Astrocyte (in vitro differentiated cells and primary cell): ENCODE measurements at regions not wholly inside any gene's neighbourhood (a gene's known extent, or its start where the extent isn't known, plus 50 kb on each side); places are given as distances from the start of the nearest gene placed in this dataset.

Experiments used
- DNase-seq: peaks from one replicate; pipeline ENCODE4 v3.0.0-alpha.2; 2010; ENCODE audit warnings: low read depth
- FAIRE-seq: peaks from 2 replicates; lab custom pipeline; 2011; peaks lifted over from hg19 to GRCh38; lab: Jason Lieb, UNC
- H2AFZ ChIP-seq: 2 replicates; pipeline ENCODE4 v1.6.0; 2012; ENCODE audit warnings: low read depth, low read length, inconsistent platforms
- H3K27ac ChIP-seq: 2 replicates; pipeline ENCODE4 v1.5.1; 2011; ENCODE audit warnings: low read depth, low read length, inconsistent platforms
- H3K27me3 ChIP-seq: 2 replicates; pipeline ENCODE4 v1.6.0; 2011; ENCODE audit warnings: low read length, inconsistent platforms; ENCODE audit not compliant: insufficient read depth
- H3K36me3 ChIP-seq: 2 replicates; pipeline ENCODE4 v1.5.1; 2011; ENCODE audit warnings: low read length, inconsistent platforms; ENCODE audit not compliant: insufficient read depth
- H3K4me1 ChIP-seq: 2 replicates; pipeline ENCODE4 v1.5.1; 2011; ENCODE audit warnings: low read length, inconsistent platforms; ENCODE audit not compliant: insufficient read depth
- H3K4me2 ChIP-seq: 2 replicates; pipeline ENCODE4 v1.6.0; 2012; ENCODE audit warnings: low read length, inconsistent platforms
- H3K4me3 ChIP-seq: 2 replicates; pipeline ENCODE4 v1.5.1; 2011; ENCODE audit warnings: low read depth, mild to moderate bottlenecking, low read length, inconsistent platforms; ENCODE audit not compliant: insufficient read depth
- H3K79me2 ChIP-seq: 2 replicates; pipeline ENCODE4 v1.6.0; 2012; ENCODE audit warnings: mild to moderate bottlenecking, low read length, inconsistent platforms; ENCODE audit not compliant: insufficient read depth
- H3K9ac ChIP-seq: 2 replicates; pipeline ENCODE4 v1.6.0; 2012; ENCODE audit warnings: mild to moderate bottlenecking, low read length, inconsistent platforms
- H3K9me3 ChIP-seq: 2 replicates; pipeline ENCODE4 v1.5.1; 2012; ENCODE audit warnings: low read depth, mild to moderate bottlenecking, low read length, inconsistent platforms; ENCODE audit not compliant: insufficient read depth
- H4K20me1 ChIP-seq: 2 replicates; pipeline ENCODE4 v1.6.0; 2012; ENCODE audit warnings: low read length, inconsistent platforms; ENCODE audit not compliant: insufficient read depth
- H3K27ac Mint-ChIP-seq: one replicate; pipeline ENCODE4 v1.8.0; 2021; ENCODE audit warnings: mild to moderate bottlenecking, mixed read lengths; ENCODE audit not compliant: unreplicated experiment
- H3K27me3 Mint-ChIP-seq: one replicate; pipeline ENCODE4 v1.8.0; 2021; ENCODE audit warnings: low read depth, mixed read lengths; ENCODE audit not compliant: unreplicated experiment
- H3K36me3 Mint-ChIP-seq: one replicate; pipeline ENCODE4 v1.8.0; 2021; ENCODE audit warnings: low read depth, mixed read lengths; ENCODE audit not compliant: unreplicated experiment
- H3K4me1 Mint-ChIP-seq: one replicate; pipeline ENCODE4 v1.8.0; 2021; ENCODE audit warnings: low read depth, mixed read lengths; ENCODE audit not compliant: unreplicated experiment
- H3K4me3 Mint-ChIP-seq: one replicate; pipeline ENCODE4 v1.8.0; 2021; ENCODE audit warnings: mild to moderate bottlenecking, moderate library complexity, mixed read lengths; ENCODE audit not compliant: unreplicated experiment
- H3K9me3 Mint-ChIP-seq: one replicate; pipeline ENCODE4 v1.8.0; 2021; ENCODE audit warnings: mild to moderate bottlenecking, mixed read lengths; ENCODE audit not compliant: unreplicated experiment
- EZH2 ChIP-seq: IDR thresholded peaks from 2 replicates; pipeline ENCODE4 v1.6.1; 2012; ENCODE audit warnings: mild to moderate bottlenecking, low read length, inconsistent platforms; ENCODE audit not compliant: insufficient read depth
- TF ChIP-seq, protein P1 (sequence below): IDR thresholded peaks from 2 replicates; pipeline ENCODE4 v1.5.1; 2011; ENCODE audit warnings: low read depth, mild to moderate bottlenecking, inconsistent platforms, low read length, moderate library complexity; ENCODE audit not compliant: insufficient read depth

DNA sequence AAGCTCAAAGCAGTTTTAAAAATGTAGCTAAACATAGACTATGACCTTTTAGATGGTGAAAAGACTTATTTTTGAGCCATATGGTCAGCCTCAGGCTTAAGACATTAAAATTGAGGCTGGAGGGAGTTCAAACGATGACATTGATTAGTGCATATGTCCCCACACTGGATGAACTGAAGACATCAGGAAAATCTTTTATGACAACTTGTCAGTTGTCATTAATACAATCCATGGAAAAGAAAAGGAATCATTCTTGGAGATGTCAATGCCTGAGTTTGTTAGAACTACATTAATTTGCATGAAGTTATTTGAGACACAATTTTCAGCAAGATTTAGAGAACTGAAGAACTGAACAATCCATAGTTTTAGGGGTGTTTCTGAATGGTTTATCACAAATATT is 349.9 kb downstream of the COL11A1 start:
- Histone ChIP-seq H3K9me3 (no peaks in the 10 kb centered on the region), H3K27ac (no peak overlapping the region), H3K9ac (no peak overlapping the region), H3K27me3 (no peaks in the 10 kb centered on the region), H3K4me3 (no peak overlapping the region), H3K4me1 (no peaks in the 10 kb centered on the region), H2AFZ (no peak overlapping the region), H3K36me3 (no peaks in the 10 kb centered on the region), H3K79me2 (no peaks in the 10 kb centered on the region), H4K20me1 (no peaks in the 10 kb centered on the region), H3K4me2 (no peak overlapping the region)
- DNase-seq (no peak), FAIRE-seq (no peak)
- no peak for TF ChIP-seq EZH2
- TF ChIP-seq, protein P1, sequence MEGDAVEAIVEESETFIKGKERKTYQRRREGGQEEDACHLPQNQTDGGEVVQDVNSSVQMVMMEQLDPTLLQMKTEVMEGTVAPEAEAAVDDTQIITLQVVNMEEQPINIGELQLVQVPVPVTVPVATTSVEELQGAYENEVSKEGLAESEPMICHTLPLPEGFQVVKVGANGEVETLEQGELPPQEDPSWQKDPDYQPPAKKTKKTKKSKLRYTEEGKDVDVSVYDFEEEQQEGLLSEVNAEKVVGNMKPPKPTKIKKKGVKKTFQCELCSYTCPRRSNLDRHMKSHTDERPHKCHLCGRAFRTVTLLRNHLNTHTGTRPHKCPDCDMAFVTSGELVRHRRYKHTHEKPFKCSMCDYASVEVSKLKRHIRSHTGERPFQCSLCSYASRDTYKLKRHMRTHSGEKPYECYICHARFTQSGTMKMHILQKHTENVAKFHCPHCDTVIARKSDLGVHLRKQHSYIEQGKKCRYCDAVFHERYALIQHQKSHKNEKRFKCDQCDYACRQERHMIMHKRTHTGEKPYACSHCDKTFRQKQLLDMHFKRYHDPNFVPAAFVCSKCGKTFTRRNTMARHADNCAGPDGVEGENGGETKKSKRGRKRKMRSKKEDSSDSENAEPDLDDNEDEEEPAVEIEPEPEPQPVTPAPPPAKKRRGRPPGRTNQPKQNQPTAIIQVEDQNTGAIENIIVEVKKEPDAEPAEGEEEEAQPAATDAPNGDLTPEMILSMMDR = no peak
- Mint-ChIP-seq H3K27me3 (no peaks in the 10 kb centered on the region), H3K4me1 (no peaks in the 10 kb centered on the region), H3K27ac (no peak overlapping the region), H3K4me3 (no peak overlapping the region), H3K9me3 (no peaks in the 10 kb centered on the region), H3K36me3 (no peaks in the 10 kb centered on the region)

DNA sequence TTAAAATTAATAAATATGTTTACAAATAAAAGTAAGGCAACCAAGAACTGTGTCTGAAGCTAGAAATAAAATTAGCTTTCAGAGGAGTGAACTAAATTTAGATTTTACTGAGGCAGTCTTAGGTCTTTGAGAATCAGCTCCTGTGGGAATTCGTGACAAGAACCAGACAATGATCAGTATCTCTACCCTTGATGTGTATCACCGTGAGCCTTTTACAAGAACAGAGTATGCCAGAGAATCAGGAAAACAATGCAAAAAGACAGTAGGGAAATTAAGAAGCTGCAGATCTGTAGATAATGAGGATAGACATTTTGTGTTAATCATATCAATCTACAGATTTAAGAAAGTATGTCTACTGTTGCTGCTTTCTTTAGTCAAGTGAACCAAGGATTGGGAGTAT is 351.0 kb downstream of the COL11A1 start:
- Mint-ChIP-seq H3K27ac (no peak overlapping the region), H3K4me1 (no peaks in the 10 kb centered on the region), H3K27me3 (no peaks in the 10 kb centered on the region), H3K36me3 (no peaks in the 10 kb centered on the region), H3K9me3 (no peaks in the 10 kb centered on the region), H3K4me3 (no peak overlapping the region)
- Histone ChIP-seq H2AFZ (no peak overlapping the region), H3K9me3 (no peaks in the 10 kb centered on the region), H3K36me3 (no peaks in the 10 kb centered on the region), H3K9ac (no peak overlapping the region), H3K27me3 (no peaks in the 10 kb centered on the region), H3K4me1 (no peaks in the 10 kb centered on the region), H3K79me2 (no peaks in the 10 kb centered on the region), H3K4me3 (no peak overlapping the region), H3K4me2 (no peak overlapping the region), H4K20me1 (no peaks in the 10 kb centered on the region), H3K27ac (no peak overlapping the region)
- FAIRE-seq = no peak
- DNase-seq = no peak
- TF ChIP-seq EZH2 = no peak
- TF ChIP-seq, protein P1 = no peak

DNA sequence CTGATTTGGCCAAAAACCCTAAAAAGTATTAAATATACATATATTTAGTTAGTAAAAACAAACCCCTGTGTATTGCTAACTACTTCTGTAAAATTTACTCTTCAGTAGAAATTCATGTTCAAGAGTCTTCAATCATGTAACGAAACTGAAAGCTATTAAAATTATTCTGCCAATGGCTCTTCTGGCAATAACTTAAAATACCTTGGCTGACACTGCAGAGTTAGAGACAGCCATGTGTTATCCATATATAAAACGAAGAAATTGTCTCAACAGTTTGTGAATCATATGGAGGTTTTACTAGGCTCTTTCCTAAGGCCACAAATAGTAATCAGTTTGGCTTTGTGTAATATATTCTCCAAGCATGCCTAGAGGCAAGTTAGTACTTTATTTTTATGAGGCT is 357.2 kb downstream of the COL11A1 start:
- Histone ChIP-seq H3K27ac (no peak overlapping the region), H3K79me2 (no peaks in the 10 kb centered on the region), H3K9ac (no peak overlapping the region), H3K4me3 (no peak overlapping the region), H3K27me3 (no peaks in the 10 kb centered on the region), H3K36me3 (no peaks in the 10 kb centered on the region), H2AFZ (no peak overlapping the region), H3K4me1 (no peaks in the 10 kb centered on the region), H4K20me1 (no peaks in the 10 kb centered on the region), H3K9me3 (no peaks in the 10 kb centered on the region), H3K4me2 (no peak overlapping the region)
- no peak for TF ChIP-seq EZH2
- TF ChIP-seq, protein P1 = no peak
- H3K27me3 Mint-ChIP-seq = no peaks in the 10 kb centered on the region
- no peaks in the 10 kb centered on the region for H3K36me3 Mint-ChIP-seq
- no peaks in the 10 kb centered on the region for H3K4me1 Mint-ChIP-seq
- FAIRE-seq (no peak), DNase-seq (no peak)
- no peak overlapping the region for H3K4me3 Mint-ChIP-seq
- no peak overlapping the region for H3K27ac Mint-ChIP-seq
- H3K9me3 Mint-ChIP-seq = peaks cover 3% of the 10 kb centered on the region
